ENCODE measurements at regions not wholly inside any gene's neighbourhood (a gene's known extent, or its start where the extent isn't known, plus 50 kb on each side); places are given as distances from the start of the nearest gene placed in this dataset.

- TF ChIP-seq FOXM1 (IDR thresholded peaks at IDR 0.05; ENCODE audit: borderline replicate concordance) (no peak), SP1 (IDR thresholded peaks at IDR 0.05) (no peak), NFRKB (IDR thresholded peaks at IDR 0.05) (no peak), ELF4 (IDR thresholded peaks at IDR 0.05) (no peak), FOXK2 (IDR thresholded peaks at IDR 0.05) (no peak), TARDBP (IDR thresholded peaks at IDR 0.05) (no peak), LEF1 (IDR thresholded peaks at IDR 0.05; ENCODE audit: borderline replicate concordance) (no peak), HDGF (IDR thresholded peaks at IDR 0.05; ENCODE audit: borderline replicate concordance) (no peak), BHLHE40 (IDR thresholded peaks at IDR 0.05; ENCODE audit: borderline replicate concordance) (no peak), SUZ12 (IDR thresholded peaks at IDR 0.05) (no peak), ARNT (IDR thresholded peaks at IDR 0.05) (no peak), CTBP1 (IDR thresholded peaks at IDR 0.05; ENCODE audit: borderline replicate concordance) (no peak), FOXA1 (IDR thresholded peaks at IDR 0.05) (no peak), L3MBTL2 (conservative IDR thresholded peaks at IDR 0.05) (no peak)
These were observed 372.1 kb downstream of the DTWD2 start for GRCh38 chr5:118616281-118616680.

Data from HEK293T (cell line).